ENCODE measurements at regions not wholly inside any gene's neighbourhood (a gene's known extent, or its start where the extent isn't known, plus 50 kb on each side); places are given as distances from the start of the nearest gene placed in this dataset.

GRCh38 chr9:79040671-79041070 is 531.1 kb upstream of the TLE4 start:
- no peak overlapping the region for H3K27ac ChIP-seq
- no peaks in the 10 kb centered on the region for H3K9me3 ChIP-seq
- DNase-seq (ENCODE audit: low spot score in 2 of 2), result no peak
- no peaks in the 10 kb centered on the region for H3K27me3 ChIP-seq
- no peaks in the 10 kb centered on the region for H3K36me3 ChIP-seq
- H3K4me3 ChIP-seq, result no peak overlapping the region
- H3K4me1 ChIP-seq, result no peaks in the 10 kb centered on the region
- intact Hi-C loops (cut with DNase I; ENCODE audit: low total_unique reads), result no loop called here
- no peak for TF ChIP-seq POLR2AphosphoS5 (IDR thresholded peaks at IDR 0.05)
- no peak for TF ChIP-seq CTCF (IDR thresholded peaks at IDR 0.05)
- no peak for TF ChIP-seq POLR2A (IDR thresholded peaks at IDR 0.05)

- no peaks in the 10 kb centered on the region for H3K27me3 ChIP-seq
- H3K36me3 ChIP-seq, result no peaks in the 10 kb centered on the region
- no peaks in the 10 kb centered on the region for H3K4me1 ChIP-seq
- no peaks in the 10 kb centered on the region for H3K9me3 ChIP-seq
- no peak for DNase-seq (ENCODE audit: low spot score in 2 of 2)
- no peak for TF ChIP-seq POLR2AphosphoS5 (IDR thresholded peaks at IDR 0.05)
- no peak for TF ChIP-seq CTCF (IDR thresholded peaks at IDR 0.05)
- no peak for TF ChIP-seq POLR2A (IDR thresholded peaks at IDR 0.05)
- no peak overlapping the region for H3K4me3 ChIP-seq
- intact Hi-C loops (cut with DNase I; ENCODE audit: low total_unique reads), result no loop called here
- H3K27ac ChIP-seq, result no peak overlapping the region
These were observed 530.5 kb upstream of the TLE4 start for GRCh38 chr9:79041266-79041665.

GRCh38 chr9:79043916-79044315 is 527.8 kb upstream of the TLE4 start:
- TF ChIP-seq CTCF (IDR thresholded peaks at IDR 0.05), result no peak
- no peak for TF ChIP-seq POLR2AphosphoS5 (IDR thresholded peaks at IDR 0.05)
- TF ChIP-seq POLR2A (IDR thresholded peaks at IDR 0.05), result no peak

GRCh38 chr9:79046401-79046800 is 525.4 kb upstream of the TLE4 start:
- no peak overlapping the region for H3K4me3 ChIP-seq
- no peaks in the 10 kb centered on the region for H3K27me3 ChIP-seq
- no peaks in the 10 kb centered on the region for H3K9me3 ChIP-seq
- H3K27ac ChIP-seq, result no peak overlapping the region
- TF ChIP-seq POLR2A (IDR thresholded peaks at IDR 0.05), result no peak
- TF ChIP-seq CTCF (IDR thresholded peaks at IDR 0.05), result no peak
- DNase-seq (ENCODE audit: low spot score in 2 of 2), result no peak
- intact Hi-C loops (cut with DNase I; ENCODE audit: low total_unique reads), result no loop called here
- no peaks in the 10 kb centered on the region for H3K4me1 ChIP-seq
- H3K36me3 ChIP-seq, result no peaks in the 10 kb centered on the region

More at GRCh38 chr9:79043916-79044315, 527.8 kb upstream of the TLE4 start:
- no peak for DNase-seq (ENCODE audit: low spot score in 2 of 2)
- H3K4me1 ChIP-seq, result no peaks in the 10 kb centered on the region
- no peak overlapping the region for H3K4me3 ChIP-seq
- intact Hi-C loops (cut with DNase I; ENCODE audit: low total_unique reads), result no loop called here
- H3K27ac ChIP-seq, result no peak overlapping the region
- no peaks in the 10 kb centered on the region for H3K36me3 ChIP-seq
- H3K9me3 ChIP-seq, result no peaks in the 10 kb centered on the region
- H3K27me3 ChIP-seq, result no peaks in the 10 kb centered on the region

GRCh38 chr9:79049371-79049770 is 522.4 kb upstream of the TLE4 start:
- intact Hi-C loops (cut with DNase I; ENCODE audit: low total_unique reads), result no loop called here
- Histone ChIP-seq H3K4me3 (no peak overlapping the region), H3K27ac (no peak overlapping the region), H3K36me3 (no peaks in the 10 kb centered on the region), H3K9me3 (no peaks in the 10 kb centered on the region), H3K4me1 (no peaks in the 10 kb centered on the region), H3K27me3 (no peaks in the 10 kb centered on the region)
- TF ChIP-seq POLR2AphosphoS5 (IDR thresholded peaks at IDR 0.05) (no peak), CTCF (IDR thresholded peaks at IDR 0.05) (no peak), POLR2A (IDR thresholded peaks at IDR 0.05) (no peak)
- DNase-seq (ENCODE audit: low spot score in 2 of 2), result no peak

Measured in breast epithelium (tissue), 4 donors.